Esophagus muscularis mucosa (tissue), 3 donors: ENCODE measurements at regions not wholly inside any gene's neighbourhood (a gene's known extent, or its start where the extent isn't known, plus 50 kb on each side); places are given as distances from the start of the nearest gene placed in this dataset.

Experiments
- POLR2A ChIP-seq: fragments of 450-650 bp; IDR thresholded peaks from one replicate; pipeline ENCODE4 v1.6.1; 2017; ENCODE audit warnings: antibody characterized with exemption, moderate library complexity, mild to moderate bottlenecking, low read depth
- POLR2AphosphoS5 ChIP-seq, 2 donors: sonication (generic); formaldehyde crosslinking; IDR thresholded peaks; one replicate each; pipeline ENCODE4 v1.6.1; 2017; ENCODE audit warnings: antibody characterized with exemption in 2 of 2
- TF ChIP-seq, protein P1 (sequence below), 3 experiments: fragments of 200-600 bp in 2 of 3; fragments of 450-650 bp in 1 of 3; sonication (generic) in 2 of 3; IDR thresholded peaks; one replicate each; pipeline ENCODE4 v1.5.1; 2017 to 2019; ENCODE audit warnings: antibody characterized with exemption in 3 of 3, mild to moderate bottlenecking in 2 of 3, moderate library complexity in 1 of 3

- TF ChIP-seq, protein P1, sequence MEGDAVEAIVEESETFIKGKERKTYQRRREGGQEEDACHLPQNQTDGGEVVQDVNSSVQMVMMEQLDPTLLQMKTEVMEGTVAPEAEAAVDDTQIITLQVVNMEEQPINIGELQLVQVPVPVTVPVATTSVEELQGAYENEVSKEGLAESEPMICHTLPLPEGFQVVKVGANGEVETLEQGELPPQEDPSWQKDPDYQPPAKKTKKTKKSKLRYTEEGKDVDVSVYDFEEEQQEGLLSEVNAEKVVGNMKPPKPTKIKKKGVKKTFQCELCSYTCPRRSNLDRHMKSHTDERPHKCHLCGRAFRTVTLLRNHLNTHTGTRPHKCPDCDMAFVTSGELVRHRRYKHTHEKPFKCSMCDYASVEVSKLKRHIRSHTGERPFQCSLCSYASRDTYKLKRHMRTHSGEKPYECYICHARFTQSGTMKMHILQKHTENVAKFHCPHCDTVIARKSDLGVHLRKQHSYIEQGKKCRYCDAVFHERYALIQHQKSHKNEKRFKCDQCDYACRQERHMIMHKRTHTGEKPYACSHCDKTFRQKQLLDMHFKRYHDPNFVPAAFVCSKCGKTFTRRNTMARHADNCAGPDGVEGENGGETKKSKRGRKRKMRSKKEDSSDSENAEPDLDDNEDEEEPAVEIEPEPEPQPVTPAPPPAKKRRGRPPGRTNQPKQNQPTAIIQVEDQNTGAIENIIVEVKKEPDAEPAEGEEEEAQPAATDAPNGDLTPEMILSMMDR (IDR thresholded peaks at IDR 0.05): no peak
- no peak for TF ChIP-seq POLR2AphosphoS5 (IDR thresholded peaks at IDR 0.05)
- no peak for TF ChIP-seq POLR2A
Measured at GRCh38 chr12:28865776-28866175, 283.3 kb upstream of the FAR2 start.
